ENCODE measurements at regions not wholly inside any gene's neighbourhood (a gene's known extent, or its start where the extent isn't known, plus 50 kb on each side); places are given as distances from the start of the nearest gene placed in this dataset.

DNA sequence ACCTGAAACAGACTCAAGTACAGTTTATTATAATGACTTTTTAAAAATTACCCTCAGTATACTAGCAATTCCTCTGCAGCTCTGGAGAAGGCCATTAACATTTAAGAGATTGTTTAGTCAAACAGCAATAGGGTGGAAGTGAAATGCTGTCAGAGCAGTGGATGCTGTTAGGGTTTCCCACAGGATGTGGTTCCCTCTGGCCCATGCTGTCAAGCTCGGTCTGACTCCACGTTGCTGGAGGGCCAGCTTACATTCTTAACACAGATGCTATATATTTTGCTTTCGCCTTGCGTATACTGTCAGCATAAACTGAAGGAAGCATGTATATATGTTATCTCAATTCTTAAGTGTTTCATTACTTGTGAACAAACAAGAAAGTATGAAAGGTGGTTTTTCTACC, 231.1 kb upstream of the COL8A1 start:
- H3K4me3 ChIP-seq (ENCODE audit: control insufficient read depth, low read depth, low read length) = no peak overlapping the region
- no peak for DNase-seq (ENCODE audit: low read depth)
- TF ChIP-seq, protein P1, sequence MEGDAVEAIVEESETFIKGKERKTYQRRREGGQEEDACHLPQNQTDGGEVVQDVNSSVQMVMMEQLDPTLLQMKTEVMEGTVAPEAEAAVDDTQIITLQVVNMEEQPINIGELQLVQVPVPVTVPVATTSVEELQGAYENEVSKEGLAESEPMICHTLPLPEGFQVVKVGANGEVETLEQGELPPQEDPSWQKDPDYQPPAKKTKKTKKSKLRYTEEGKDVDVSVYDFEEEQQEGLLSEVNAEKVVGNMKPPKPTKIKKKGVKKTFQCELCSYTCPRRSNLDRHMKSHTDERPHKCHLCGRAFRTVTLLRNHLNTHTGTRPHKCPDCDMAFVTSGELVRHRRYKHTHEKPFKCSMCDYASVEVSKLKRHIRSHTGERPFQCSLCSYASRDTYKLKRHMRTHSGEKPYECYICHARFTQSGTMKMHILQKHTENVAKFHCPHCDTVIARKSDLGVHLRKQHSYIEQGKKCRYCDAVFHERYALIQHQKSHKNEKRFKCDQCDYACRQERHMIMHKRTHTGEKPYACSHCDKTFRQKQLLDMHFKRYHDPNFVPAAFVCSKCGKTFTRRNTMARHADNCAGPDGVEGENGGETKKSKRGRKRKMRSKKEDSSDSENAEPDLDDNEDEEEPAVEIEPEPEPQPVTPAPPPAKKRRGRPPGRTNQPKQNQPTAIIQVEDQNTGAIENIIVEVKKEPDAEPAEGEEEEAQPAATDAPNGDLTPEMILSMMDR (conservative IDR thresholded peaks at IDR 0.05; ENCODE audit: control insufficient read depth, insufficient read depth, low read depth, low read length) = no peak

DNA sequence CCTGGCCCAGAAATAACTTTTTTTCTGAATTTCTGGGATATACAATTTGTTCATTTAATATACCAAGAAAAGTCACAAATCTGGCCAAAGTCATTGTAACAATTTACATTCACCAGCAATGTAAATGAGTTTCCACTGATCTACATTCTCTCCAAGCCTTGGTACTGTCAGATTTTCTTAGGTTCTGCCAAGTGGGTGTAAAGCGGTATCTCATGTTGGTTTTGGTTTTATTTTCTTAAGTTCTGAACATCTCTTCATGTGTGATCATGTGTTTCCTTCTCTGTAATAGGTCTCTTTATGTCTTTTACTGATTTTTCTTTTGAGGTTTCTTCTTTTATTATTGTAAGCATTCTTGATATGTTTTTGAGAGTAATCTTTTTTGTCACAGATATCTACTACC, 235.6 kb upstream of the COL8A1 start:
- H3K4me3 ChIP-seq (ENCODE audit: control insufficient read depth, low read depth, low read length) = no peak overlapping the region
- TF ChIP-seq, protein P1 (conservative IDR thresholded peaks at IDR 0.05; ENCODE audit: control insufficient read depth, insufficient read depth, low read depth, low read length) = no peak
- DNase-seq (ENCODE audit: low read depth) = no peak

DNA sequence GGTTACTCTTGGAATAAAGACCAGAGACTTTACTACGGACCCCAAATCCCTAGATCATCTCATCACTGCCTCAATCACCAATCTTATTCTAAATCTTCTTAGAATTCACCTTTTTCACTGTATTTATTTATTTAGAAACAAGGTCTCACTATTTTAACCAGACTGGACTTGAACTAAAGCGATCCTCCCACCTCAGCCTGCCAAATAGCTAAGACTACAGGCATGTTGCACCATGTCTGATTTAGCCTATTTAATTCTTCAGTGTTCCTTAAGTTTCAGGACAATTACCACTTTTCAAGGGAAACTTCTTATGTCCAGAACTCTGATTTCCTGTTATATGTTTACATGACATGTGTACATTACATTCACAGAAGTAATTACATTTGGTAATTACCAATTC, 238.0 kb upstream of the COL8A1 start:
- H3K4me3 ChIP-seq (ENCODE audit: control insufficient read depth, low read depth, low read length) = no peak overlapping the region
- no peak for DNase-seq (ENCODE audit: low read depth)
- TF ChIP-seq, protein P1 (conservative IDR thresholded peaks at IDR 0.05; ENCODE audit: control insufficient read depth, insufficient read depth, low read depth, low read length) = no peak

DNA sequence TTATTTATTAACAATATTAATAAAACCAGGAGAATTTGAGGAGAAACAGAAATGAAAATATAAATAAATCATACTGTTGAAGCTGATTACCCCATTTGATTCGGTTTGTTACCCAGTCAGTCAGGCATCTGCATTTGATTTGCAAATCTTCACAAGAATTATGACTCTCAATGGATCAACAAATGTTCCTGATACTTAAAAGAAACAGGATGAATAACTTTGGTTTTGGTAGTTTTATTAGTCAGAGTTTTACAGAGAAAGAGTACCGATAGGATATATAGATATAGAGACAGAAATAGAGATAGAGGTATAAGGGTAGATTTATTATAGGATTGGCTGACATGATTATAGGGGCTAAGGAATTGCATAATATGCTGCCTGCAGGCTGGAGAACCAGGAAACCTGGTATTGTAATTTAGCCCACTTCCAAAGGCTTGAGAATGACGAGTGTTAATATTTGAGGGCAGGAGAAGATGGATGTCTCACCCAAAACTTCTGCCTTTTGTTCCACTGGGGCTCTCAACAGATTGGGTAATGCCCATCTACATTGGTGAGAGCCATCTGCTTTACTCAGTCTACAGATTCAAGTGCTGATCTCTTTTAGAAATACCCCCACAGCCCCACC, 241.6 kb upstream of the COL8A1 start:
- DNase-seq (ENCODE audit: low read depth) = peak; percentile 81
- H3K4me3 ChIP-seq (ENCODE audit: control insufficient read depth, low read depth, low read length) = no peak overlapping the region
- TF ChIP-seq, protein P1 (conservative IDR thresholded peaks at IDR 0.05; ENCODE audit: control insufficient read depth, insufficient read depth, low read depth, low read length) = no peak

DNA sequence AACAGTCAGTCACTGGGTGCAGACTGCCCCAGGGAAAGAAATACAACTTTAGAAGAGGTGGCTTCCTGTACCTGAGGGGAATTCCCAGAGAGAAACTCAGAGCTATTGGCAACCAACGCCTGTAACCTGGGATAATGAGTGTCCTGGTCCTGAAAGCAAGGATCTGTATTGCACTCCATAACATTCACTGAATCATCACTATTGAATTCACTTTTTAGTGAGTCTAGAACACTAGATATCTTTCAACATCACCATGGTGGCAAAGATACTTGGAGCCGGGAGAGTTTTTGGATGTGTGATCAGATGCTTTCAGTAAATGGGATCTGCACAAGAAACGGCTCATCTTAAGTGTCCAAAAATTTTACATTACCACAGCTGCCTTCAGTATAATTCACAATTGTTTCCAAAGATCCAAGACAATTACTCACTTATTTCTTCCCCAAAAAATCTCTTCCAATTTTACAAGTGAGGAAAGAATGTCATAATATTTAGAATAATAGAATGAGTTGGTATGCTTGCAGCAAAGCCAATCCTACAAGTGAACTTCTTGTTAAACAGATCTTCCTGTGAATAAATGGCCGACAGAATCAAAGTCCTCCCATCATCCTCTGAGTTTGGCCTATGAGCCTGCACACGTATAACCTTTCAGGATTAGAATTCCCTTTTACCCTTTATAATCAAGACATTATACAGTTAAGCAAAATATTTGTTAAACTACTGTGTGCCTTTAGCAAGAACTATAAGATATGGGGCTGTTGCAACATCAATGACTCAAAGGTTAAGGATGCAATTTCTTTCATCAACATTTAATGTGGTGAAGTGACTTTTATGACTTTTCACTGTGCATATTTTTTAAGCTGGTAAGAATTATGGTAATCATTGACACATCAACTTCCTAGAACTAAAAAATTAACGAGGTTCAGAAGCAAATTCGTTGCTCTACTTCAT, 243.3 kb upstream of the COL8A1 start:
- TF ChIP-seq, protein P1 (conservative IDR thresholded peaks at IDR 0.05; ENCODE audit: control insufficient read depth, insufficient read depth, low read depth, low read length) = no peak
- no peak overlapping the region for H3K4me3 ChIP-seq (ENCODE audit: control insufficient read depth, low read depth, low read length)
- peak; percentile 92 for DNase-seq (ENCODE audit: low read depth)

DNA sequence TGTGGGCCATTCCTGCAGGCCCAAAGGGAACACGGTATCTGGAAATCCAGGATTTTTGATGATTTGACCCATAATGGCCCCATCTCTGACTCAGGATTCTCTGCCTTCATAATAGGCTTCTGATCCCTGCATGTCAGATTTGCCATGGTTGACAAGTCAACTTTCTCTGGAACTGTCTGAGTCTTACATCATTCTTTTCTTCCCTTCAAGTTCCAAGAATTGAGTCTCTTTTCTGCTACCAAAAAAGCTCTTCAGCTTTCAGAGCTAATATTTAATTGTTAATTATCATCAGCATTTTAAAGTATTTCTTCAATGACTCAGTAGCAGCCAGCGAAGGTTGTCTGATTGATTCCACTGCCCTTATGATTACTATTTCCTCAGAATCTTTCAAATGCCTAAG, 244.4 kb upstream of the COL8A1 start:
- DNase-seq (ENCODE audit: low read depth) = no peak
- no peak overlapping the region for H3K4me3 ChIP-seq (ENCODE audit: control insufficient read depth, low read depth, low read length)
- TF ChIP-seq, protein P1 (conservative IDR thresholded peaks at IDR 0.05; ENCODE audit: control insufficient read depth, insufficient read depth, low read depth, low read length) = no peak
